Esophagus muscularis mucosa (tissue), 4 donors: ENCODE measurements at regions not wholly inside any gene's neighbourhood (a gene's known extent, or its start where the extent isn't known, plus 50 kb on each side); places are given as distances from the start of the nearest gene placed in this dataset.

Experiments
- DNase-seq: peaks from one replicate; pipeline ENCODE4 v3.0.0-alpha.2; 2017; ENCODE audit errors: extremely low spot score
- H3K27ac ChIP-seq, 4 donors: fragments of 200-600 bp; sonication (generic); replicated peaks in 1 of 4; 1 replicate in 3 of 4; 2 replicates in 1 of 4; pipeline ENCODE4 v1.5.1; 2016 to 2019; ENCODE audit warnings: mild to moderate bottlenecking in 1 of 4
- H3K27me3 ChIP-seq, 4 donors: fragments of 200-600 bp; sonication (generic); one replicate each; pipeline versions ENCODE4 v1.5.1 to v1.6.0; 2016 to 2019
- H3K36me3 ChIP-seq, 4 donors: fragments of 200-600 bp; sonication (generic); one replicate each; pipeline ENCODE4 v1.5.1; 2016 to 2019
- H3K4me1 ChIP-seq, 4 donors: fragments of 200-600 bp; sonication (generic); one replicate each; pipeline ENCODE4 v1.5.1; 2016 to 2019
- H3K4me3 ChIP-seq, 4 donors: fragments of 200-600 bp; sonication (generic); 1 replicate in 2 of 4; 2 replicates in 2 of 4; pipeline ENCODE4 v1.5.1; 2016 to 2019; ENCODE audit warnings: mild to moderate bottlenecking in 4 of 4, moderate library complexity in 1 of 4
- H3K9me3 ChIP-seq, 4 donors: fragments of 200-600 bp; sonication (generic); 1 replicate in 3 of 4; 2 replicates in 1 of 4; pipeline ENCODE4 v1.5.1; 2016 to 2019
- CTCF ChIP-seq, 3 experiments: fragments of 200-600 bp in 2 of 3; fragments of 450-650 bp in 1 of 3; sonication (generic) in 2 of 3; IDR thresholded peaks; one replicate each; pipeline ENCODE4 v1.5.1; 2017 to 2019; ENCODE audit warnings: antibody characterized with exemption in 3 of 3, mild to moderate bottlenecking in 2 of 3, moderate library complexity in 1 of 3
- EP300 ChIP-seq: sonication (generic); formaldehyde crosslinking; IDR thresholded peaks from one replicate; pipeline ENCODE4 v1.6.1; 2017; ENCODE audit warnings: antibody characterized with exemption
- POLR2A ChIP-seq: fragments of 450-650 bp; IDR thresholded peaks from one replicate; pipeline ENCODE4 v1.6.1; 2017; ENCODE audit warnings: antibody characterized with exemption, moderate library complexity, mild to moderate bottlenecking, low read depth
- POLR2AphosphoS5 ChIP-seq, 2 donors: sonication (generic); formaldehyde crosslinking; IDR thresholded peaks; one replicate each; pipeline ENCODE4 v1.6.1; 2017; ENCODE audit warnings: antibody characterized with exemption in 2 of 2
- WGBS: methylation state at CpG from one replicate; pipeline ENCODE4 v1.1.5; 2018; 5-methylcytosine and 5-hydroxymethylcytosine counted together
- intact Hi-C: fragments of 100-400 bp; cut with DNase I; formaldehyde crosslinking; loops from one replicate; pipeline ENCODE4 v1.15.1; 2023

GRCh38 chr1:50268049-50268448 is 155.2 kb downstream of the DMRTA2 start:
- TF ChIP-seq CTCF (IDR thresholded peaks at IDR 0.05), result no peak
- no peak for TF ChIP-seq POLR2A
- no peak for TF ChIP-seq POLR2AphosphoS5 (IDR thresholded peaks at IDR 0.05)
- no peak for TF ChIP-seq EP300
- DNase-seq, result no peak
- no peak overlapping the region for H3K27ac ChIP-seq
- intact Hi-C loops, result no loop called here
- no peak overlapping the region for H3K4me3 ChIP-seq
- H3K9me3 ChIP-seq, result no peaks in the 10 kb centered on the region
- no peaks in the 10 kb centered on the region for H3K27me3 ChIP-seq
- peaks cover 0 to 6% (median 3%) of the 10 kb centered on the region in 4 donors for H3K4me1 ChIP-seq
- WGBS, result 56% methylated on average over 7 of the region's 7 CpGs
- H3K36me3 ChIP-seq, result no peaks in the 10 kb centered on the region

GRCh38 chr1:50266509-50266908 is 156.7 kb downstream of the DMRTA2 start:
- TF ChIP-seq EP300, result no peak
- TF ChIP-seq POLR2A, result no peak
- TF ChIP-seq POLR2AphosphoS5 (IDR thresholded peaks at IDR 0.05), result no peak
- no peak for TF ChIP-seq CTCF (IDR thresholded peaks at IDR 0.05)
- Histone ChIP-seq H3K36me3 (no peaks in the 10 kb centered on the region), H3K4me3 (no peak overlapping the region), H3K4me1 (peaks cover 0 to 6% (median 3%) of the 10 kb centered on the region in 4 donors), H3K27me3 (no peaks in the 10 kb centered on the region), H3K27ac (peak overlapping the region in 3 of 4 donors; percentile 11 to 57 (median 13)), H3K9me3 (no peaks in the 10 kb centered on the region)
- DNase-seq, result no peak
- 30% methylated on average over 3 of the region's 3 CpGs for WGBS
- intact Hi-C loops, result no loop called here

- no peak for DNase-seq
- no peaks in the 10 kb centered on the region for H3K9me3 ChIP-seq
- H3K36me3 ChIP-seq, result no peaks in the 10 kb centered on the region
- H3K27me3 ChIP-seq, result no peaks in the 10 kb centered on the region
- H3K27ac ChIP-seq, result peak overlapping the region in 3 of 4 donors; percentile 11 to 57 (median 13)
- peaks cover 0 to 6% (median 3%) of the 10 kb centered on the region in 4 donors for H3K4me1 ChIP-seq
- intact Hi-C loops, result no loop called here
- 36% methylated on average over 3 of the region's 3 CpGs for WGBS
- TF ChIP-seq POLR2AphosphoS5 (IDR thresholded peaks at IDR 0.05) (peak in 1 of 2 donors; percentile 19), EP300 (no peak)
- no peak overlapping the region for H3K4me3 ChIP-seq
Measured at GRCh38 chr1:50265790-50266314, 157.1 kb downstream of the ELAVL4 start.

GRCh38 chr1:50264590-50264989 is 155.9 kb downstream of the ELAVL4 start:
- 79% methylated on average over 1 of the region's 1 CpG for WGBS
- TF ChIP-seq POLR2AphosphoS5 (IDR thresholded peaks at IDR 0.05) (no peak), POLR2A (no peak), EP300 (no peak), CTCF (IDR thresholded peaks at IDR 0.05) (no peak)
- Histone ChIP-seq H3K27ac (no peak overlapping the region), H3K36me3 (no peaks in the 10 kb centered on the region), H3K27me3 (no peaks in the 10 kb centered on the region), H3K4me3 (no peak overlapping the region), H3K9me3 (no peaks in the 10 kb centered on the region), H3K4me1 (peaks cover 0 to 6% (median 3%) of the 10 kb centered on the region in 4 donors)
- intact Hi-C loops, result no loop called here
- DNase-seq, result no peak

GRCh38 chr1:50262436-50262835 is 153.7 kb downstream of the ELAVL4 start:
- no peak for TF ChIP-seq EP300
- no peak for TF ChIP-seq CTCF (IDR thresholded peaks at IDR 0.05)
- TF ChIP-seq POLR2A, result no peak
- TF ChIP-seq POLR2AphosphoS5 (IDR thresholded peaks at IDR 0.05), result no peak
- peaks cover 0 to 6% (median 3%) of the 10 kb centered on the region in 4 donors for H3K4me1 ChIP-seq
- H3K36me3 ChIP-seq, result no peaks in the 10 kb centered on the region
- WGBS, result 75% methylated on average over 1 of the region's 1 CpG
- H3K27ac ChIP-seq, result no peak overlapping the region
- H3K9me3 ChIP-seq, result no peaks in the 10 kb centered on the region
- intact Hi-C loops, result no loop called here
- H3K27me3 ChIP-seq, result no peaks in the 10 kb centered on the region
- DNase-seq, result no peak
- no peak overlapping the region for H3K4me3 ChIP-seq
